Body of pancreas (tissue), 4 donors: ENCODE measurements at regions not wholly inside any gene's neighbourhood (a gene's known extent, or its start where the extent isn't known, plus 50 kb on each side); places are given as distances from the start of the nearest gene placed in this dataset.

Source experiments
- ATAC-seq: fragments of 150-250 bp; one replicate; pipeline ENCODE4 v1.9.1; 2016
- DNase-seq, 4 donors: peaks; one replicate each; pipeline ENCODE4 v3.0.0-alpha.2; 2019
- H3K27ac ChIP-seq, 4 donors: fragments of 200-600 bp; sonication (generic); 1 replicate in 3 of 4; 2 replicates in 1 of 4; pipeline versions ENCODE4 v1.5.1 to v1.6.1; 2016 to 2019; ENCODE audit warnings: mild to moderate bottlenecking in 1 of 4, mixed read lengths in 1 of 4, moderate library complexity in 1 of 4
- H3K27me3 ChIP-seq, 2 donors: fragments of 200-600 bp; sonication (generic); one replicate each; pipeline ENCODE4 v1.6.0; 2016; ENCODE audit warnings: mild to moderate bottlenecking in 1 of 2
- H3K36me3 ChIP-seq, 2 donors: fragments of 200-600 bp; sonication (generic); replicated peaks in 1 of 2; 2 replicates each; pipeline ENCODE4 v1.5.1; 2016; ENCODE audit warnings: low read depth in 2 of 2; ENCODE audit not compliant: insufficient read depth in 1 of 2
- H3K4me1 ChIP-seq: fragments of 200-600 bp; sonication (generic); one replicate; pipeline ENCODE4 v1.6.0; 2016
- H3K4me3 ChIP-seq, 2 donors: fragments of 200-600 bp; sonication (generic); 1 replicate in 1 of 2; 2 replicates in 1 of 2; pipeline ENCODE4 v1.5.1; 2016 to 2019
- H3K9me3 ChIP-seq, 3 donors: fragments of 200-600 bp; sonication (generic); 1 replicate in 2 of 3; 2 replicates in 1 of 3; pipeline ENCODE4 v1.5.1; 2016
- POLR2A ChIP-seq, 3 donors: fragments of 450-650 bp; IDR thresholded peaks; one replicate each; pipeline ENCODE4 v1.6.1; 2016; ENCODE audit warnings: antibody characterized with exemption in 3 of 3, mild to moderate bottlenecking in 2 of 3
- WGBS, 2 donors: methylation state at CpG; one replicate each; pipeline ENCODE4 v1.1.5; 2017; 5-methylcytosine and 5-hydroxymethylcytosine counted together
- intact Hi-C: fragments of 100-400 bp; cut with DNase I; formaldehyde crosslinking; loops from one replicate; pipeline ENCODE4 v1.15.1; 2023
- TF ChIP-seq, protein P1 (sequence below), 7 experiments: fragments of 450-650 bp in 4 of 7; fragments of 200-600 bp in 3 of 7; sonication (generic) in 3 of 7; IDR thresholded peaks; one replicate each; pipeline ENCODE4 v1.5.1; 2016 to 2019; ENCODE audit warnings: antibody characterized with exemption in 7 of 7

DNA sequence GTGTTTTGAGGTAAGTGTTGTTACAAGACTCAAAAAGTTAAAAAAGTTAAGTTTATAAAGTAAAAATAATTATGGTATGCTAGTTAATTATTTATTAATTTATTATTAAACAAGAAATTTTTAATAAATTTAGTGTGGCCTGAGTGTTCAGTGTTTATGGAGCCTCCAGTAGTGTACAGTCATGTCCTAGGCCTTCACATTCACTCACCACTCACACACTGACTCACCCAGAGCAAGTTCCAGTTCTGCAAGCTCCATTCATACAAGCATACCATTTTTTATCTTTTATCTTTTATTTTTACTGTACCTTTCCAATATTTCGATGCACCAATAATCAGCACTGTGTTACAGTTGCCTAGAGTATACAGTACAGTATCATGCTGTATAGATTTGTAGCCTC lies 381.2 kb upstream of the MGMT start:
- 53% methylated on average over 1 of the region's 1 CpG for WGBS, 2 donors
- no peaks in the 10 kb centered on the region for H3K27me3 ChIP-seq
- TF ChIP-seq, protein P1, sequence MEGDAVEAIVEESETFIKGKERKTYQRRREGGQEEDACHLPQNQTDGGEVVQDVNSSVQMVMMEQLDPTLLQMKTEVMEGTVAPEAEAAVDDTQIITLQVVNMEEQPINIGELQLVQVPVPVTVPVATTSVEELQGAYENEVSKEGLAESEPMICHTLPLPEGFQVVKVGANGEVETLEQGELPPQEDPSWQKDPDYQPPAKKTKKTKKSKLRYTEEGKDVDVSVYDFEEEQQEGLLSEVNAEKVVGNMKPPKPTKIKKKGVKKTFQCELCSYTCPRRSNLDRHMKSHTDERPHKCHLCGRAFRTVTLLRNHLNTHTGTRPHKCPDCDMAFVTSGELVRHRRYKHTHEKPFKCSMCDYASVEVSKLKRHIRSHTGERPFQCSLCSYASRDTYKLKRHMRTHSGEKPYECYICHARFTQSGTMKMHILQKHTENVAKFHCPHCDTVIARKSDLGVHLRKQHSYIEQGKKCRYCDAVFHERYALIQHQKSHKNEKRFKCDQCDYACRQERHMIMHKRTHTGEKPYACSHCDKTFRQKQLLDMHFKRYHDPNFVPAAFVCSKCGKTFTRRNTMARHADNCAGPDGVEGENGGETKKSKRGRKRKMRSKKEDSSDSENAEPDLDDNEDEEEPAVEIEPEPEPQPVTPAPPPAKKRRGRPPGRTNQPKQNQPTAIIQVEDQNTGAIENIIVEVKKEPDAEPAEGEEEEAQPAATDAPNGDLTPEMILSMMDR (IDR thresholded peaks at IDR 0.05), result no peak
- TF ChIP-seq POLR2A (IDR thresholded peaks at IDR 0.05), result no peak
- H3K36me3 ChIP-seq, result no peaks in the 10 kb centered on the region
- DNase-seq, result no peak
- no peak overlapping the region for H3K4me3 ChIP-seq
- no peak for ATAC-seq
- intact Hi-C loops, result no loop called here
- no peaks in the 10 kb centered on the region for H3K9me3 ChIP-seq
- no peak overlapping the region for H3K27ac ChIP-seq
- H3K4me1 ChIP-seq, result no peaks in the 10 kb centered on the region

DNA sequence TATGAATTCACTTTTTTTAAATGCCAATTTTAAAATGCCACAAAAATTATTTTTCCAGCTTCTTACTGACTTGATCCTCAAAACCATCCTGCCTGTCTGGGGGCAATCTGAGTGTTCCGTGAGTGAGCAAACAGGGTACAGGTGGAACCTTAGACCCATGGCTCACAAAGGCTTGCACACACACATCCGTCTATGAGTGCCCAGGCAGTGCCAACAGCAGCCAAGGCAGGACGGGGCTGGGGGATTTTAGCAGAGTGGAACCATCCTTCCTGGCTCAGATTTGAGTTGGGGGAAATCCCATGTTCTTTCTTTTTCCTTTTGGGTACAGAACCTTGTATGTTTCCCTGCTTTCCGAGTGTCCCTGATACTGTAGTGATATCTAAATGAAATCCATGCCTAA lies 377.7 kb upstream of the MGMT start:
- no peak for DNase-seq

DNA sequence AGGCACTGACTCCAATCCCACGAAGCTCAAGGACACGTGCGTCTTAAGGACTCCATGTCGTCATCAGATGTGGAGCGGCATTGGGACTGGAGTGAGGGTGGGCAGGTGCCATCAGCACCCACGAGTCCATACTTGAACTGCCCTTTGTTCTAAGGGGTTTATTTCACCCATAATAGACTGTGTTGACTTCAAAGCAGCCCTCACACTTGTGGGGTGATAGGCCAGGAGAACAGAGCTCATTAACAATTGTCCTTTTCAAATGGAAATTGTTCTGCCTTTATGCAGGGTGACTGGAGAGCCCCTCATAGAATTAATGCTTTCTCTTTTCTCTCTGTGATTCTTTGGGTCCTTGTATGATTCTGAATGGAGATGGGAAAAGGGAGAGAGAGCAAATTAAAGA lies 376.9 kb upstream of the MGMT start:
- no peak for ATAC-seq

More for the DNA sequence above, 377.7 kb upstream of the MGMT start:
- Histone ChIP-seq H3K36me3 (no peaks in the 10 kb centered on the region), H3K9me3 (no peaks in the 10 kb centered on the region), H3K27ac (no peak overlapping the region), H3K4me3 (no peak overlapping the region), H3K4me1 (no peaks in the 10 kb centered on the region), H3K27me3 (no peaks in the 10 kb centered on the region)
- no peak for ATAC-seq
- 52 to 62% methylated on average over 4 of the region's 4 CpGs for WGBS, 2 donors
- TF ChIP-seq, protein P1 (IDR thresholded peaks at IDR 0.05), result no peak
- TF ChIP-seq POLR2A (IDR thresholded peaks at IDR 0.05), result no peak
- intact Hi-C loops, result no loop called here

DNA sequence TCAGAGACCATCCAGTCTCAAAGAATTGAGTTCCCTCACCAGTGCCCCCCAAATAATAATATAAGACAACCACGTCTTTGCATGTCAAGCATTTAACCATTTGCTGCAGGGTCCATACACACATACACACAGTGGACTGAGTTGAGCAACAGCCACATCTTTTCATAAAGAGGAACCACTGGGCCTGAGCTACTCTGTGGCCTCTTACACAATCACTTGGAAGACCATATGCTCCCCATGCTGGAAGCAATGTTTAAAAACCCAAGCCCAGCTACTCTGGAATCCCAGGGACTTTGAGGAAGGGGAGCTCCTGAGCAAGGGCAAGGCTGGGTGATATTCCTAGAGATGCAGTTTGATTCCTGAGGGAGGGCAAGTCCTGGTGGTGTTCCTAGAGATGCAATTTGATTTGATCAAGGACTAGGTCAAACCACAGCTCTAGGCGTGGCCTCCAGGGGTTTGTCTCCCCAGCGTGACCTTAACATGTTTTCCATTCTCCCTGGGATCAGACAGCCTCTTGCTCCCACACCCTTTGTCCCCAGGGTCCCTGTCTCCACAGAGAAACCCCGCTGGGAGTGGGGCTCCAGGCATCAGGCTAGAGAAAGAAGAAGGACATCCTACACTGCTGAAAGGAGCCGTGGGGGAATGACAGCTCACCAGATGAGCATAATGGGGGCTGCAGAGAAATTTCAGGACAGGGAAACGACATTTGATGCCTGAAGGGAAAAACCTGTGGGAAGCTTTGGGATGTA lies 376.2 kb upstream of the MGMT start:
- ATAC-seq, result no peak
- TF ChIP-seq, protein P1 (IDR thresholded peaks at IDR 0.05), result no peak
- TF ChIP-seq POLR2A (IDR thresholded peaks at IDR 0.05), result no peak
- no peak for DNase-seq
- Histone ChIP-seq H3K36me3 (no peaks in the 10 kb centered on the region), H3K4me3 (no peak overlapping the region), H3K27me3 (no peaks in the 10 kb centered on the region), H3K9me3 (no peaks in the 10 kb centered on the region), H3K27ac (no peak overlapping the region), H3K4me1 (no peaks in the 10 kb centered on the region)
- intact Hi-C loops, result no loop called here
- 53 to 71% methylated on average over 6 of the region's 6 CpGs for WGBS, 2 donors

More for the DNA sequence above, 376.9 kb upstream of the MGMT start:
- Histone ChIP-seq H3K4me3 (no peak overlapping the region), H3K9me3 (no peaks in the 10 kb centered on the region), H3K27me3 (no peaks in the 10 kb centered on the region), H3K36me3 (no peaks in the 10 kb centered on the region), H3K4me1 (no peaks in the 10 kb centered on the region), H3K27ac (no peak overlapping the region)
- no peak for DNase-seq
- WGBS, 2 donors, result 64 to 65% methylated on average over 6 of the region's 6 CpGs
- TF ChIP-seq POLR2A (IDR thresholded peaks at IDR 0.05), result no peak
- TF ChIP-seq, protein P1 (IDR thresholded peaks at IDR 0.05), result no peak
- intact Hi-C loops, result no loop called here

DNA sequence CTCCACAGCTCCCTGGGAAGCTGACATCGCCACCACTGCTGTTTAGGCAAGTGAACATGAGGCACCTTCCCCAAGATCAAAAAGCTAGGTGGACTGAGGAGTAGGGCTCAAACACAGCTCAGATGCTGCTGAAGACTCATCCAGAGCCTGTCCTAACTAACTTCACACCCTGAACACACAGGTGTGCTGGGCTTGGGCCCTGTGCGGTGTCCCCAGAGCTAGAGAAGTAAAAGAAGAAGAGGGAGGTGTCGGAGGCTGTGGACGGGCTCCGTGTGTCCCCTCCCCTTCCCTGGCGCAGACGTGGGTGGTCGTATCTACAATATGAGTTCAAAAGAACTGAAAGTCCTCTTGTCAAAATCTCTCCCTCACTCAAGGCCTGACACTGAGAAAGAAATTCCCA lies 373.4 kb upstream of the MGMT start:
- no peak for TF ChIP-seq POLR2A (IDR thresholded peaks at IDR 0.05)
- TF ChIP-seq, protein P1 (IDR thresholded peaks at IDR 0.05), result no peak
- intact Hi-C loops, result no loop called here
- H3K4me1 ChIP-seq, result peaks cover 8% of the 10 kb centered on the region
- DNase-seq (no peak), ATAC-seq (no peak)
- no peaks in the 10 kb centered on the region for H3K27me3 ChIP-seq
- H3K4me3 ChIP-seq, result no peak overlapping the region
- no peaks in the 10 kb centered on the region for H3K36me3 ChIP-seq
- no peaks in the 10 kb centered on the region for H3K9me3 ChIP-seq
- H3K27ac ChIP-seq, result no peak overlapping the region
- 66 to 70% methylated on average over 8 of the region's 8 CpGs for WGBS, 2 donors
